ENCODE measurements at regions not wholly inside any gene's neighbourhood (a gene's known extent, or its start where the extent isn't known, plus 50 kb on each side); places are given as distances from the start of the nearest gene placed in this dataset.

- TF ChIP-seq CTCF (IDR thresholded peaks at IDR 0.05; ENCODE audit: low read depth, low read length), result no peak
- DNase-seq (ENCODE audit: low read depth in 2 of 2), result no peak
- no peak overlapping the region for H3K4me3 ChIP-seq (replicated peaks in 1 of 2; ENCODE audit: low read depth in 2 of 2, low read length in 2 of 2)
Measured at GRCh38 chr11:19510468-19510867, 202.2 kb upstream of the NAV2 start.

- no peak overlapping the region for H3K4me3 ChIP-seq (replicated peaks in 1 of 2; ENCODE audit: low read depth in 2 of 2, low read length in 2 of 2)
- no peak for TF ChIP-seq CTCF (IDR thresholded peaks at IDR 0.05; ENCODE audit: low read depth, low read length)
- DNase-seq (ENCODE audit: low read depth in 2 of 2), result no peak
Measured at GRCh38 chr11:19509215-19509614, 203.4 kb upstream of the NAV2 start.

GRCh38 chr11:19508165-19508564, 204.5 kb upstream of the NAV2 start:
- H3K4me3 ChIP-seq (replicated peaks in 1 of 2; ENCODE audit: low read depth in 2 of 2, low read length in 2 of 2), result no peak overlapping the region
- DNase-seq (ENCODE audit: low read depth in 2 of 2), result peak; percentile 19 to 59
- no peak for TF ChIP-seq CTCF (IDR thresholded peaks at IDR 0.05; ENCODE audit: low read depth, low read length)

GRCh38 chr11:19506816-19507486, 205.7 kb upstream of the NAV2 start:
- no peak overlapping the region for H3K4me3 ChIP-seq (replicated peaks in 1 of 2; ENCODE audit: low read depth in 2 of 2, low read length in 2 of 2)
- DNase-seq (ENCODE audit: low read depth in 2 of 2), result no peak
- TF ChIP-seq CTCF (IDR thresholded peaks at IDR 0.05; ENCODE audit: low read depth, low read length), result no peak

GRCh38 chr11:19502691-19503253, 209.9 kb upstream of the NAV2 start:
- TF ChIP-seq CTCF (IDR thresholded peaks at IDR 0.05; ENCODE audit: low read depth, low read length), result no peak
- no peak for DNase-seq (ENCODE audit: low read depth in 2 of 2)
- H3K4me3 ChIP-seq (replicated peaks in 1 of 2; ENCODE audit: low read depth in 2 of 2, low read length in 2 of 2), result no peak overlapping the region

GRCh38 chr11:19501631-19502030, 211.0 kb upstream of the NAV2 start:
- no peak for TF ChIP-seq CTCF (IDR thresholded peaks at IDR 0.05; ENCODE audit: low read depth, low read length)
- H3K4me3 ChIP-seq (replicated peaks in 1 of 2; ENCODE audit: low read depth in 2 of 2, low read length in 2 of 2), result no peak overlapping the region
- DNase-seq (ENCODE audit: low read depth in 2 of 2), result no peak

- H3K4me3 ChIP-seq (replicated peaks in 1 of 2; ENCODE audit: low read depth in 2 of 2, low read length in 2 of 2), result no peak overlapping the region
- no peak for TF ChIP-seq CTCF (IDR thresholded peaks at IDR 0.05; ENCODE audit: low read depth, low read length)
- DNase-seq (ENCODE audit: low read depth in 2 of 2), result peak; percentile 57 to 89
Measured at GRCh38 chr11:19499999-19500398, 212.6 kb upstream of the NAV2 start.
